Endometrium (tissue), 2 donors: ENCODE measurements at regions not wholly inside any gene's neighbourhood (a gene's known extent, or its start where the extent isn't known, plus 50 kb on each side); places are given as distances from the start of the nearest gene placed in this dataset.

ENCODE experiments used
- FAIRE-seq: peaks from 2 replicates; lab custom pipeline; 2012; peaks lifted over from hg19 to GRCh38; lab: Jason Lieb, UNC
- donor health status: control.
- donor health status: control.

- no peak for FAIRE-seq
Measured at GRCh38 chr3:55175423-55175822, 247.6 kb upstream of the LRTM1 start.

- FAIRE-seq = no peak
Measured at GRCh38 chr3:55174747-55175146, 246.9 kb upstream of the LRTM1 start.

- no peak for FAIRE-seq
Measured at GRCh38 chr3:55173504-55173903, 245.6 kb upstream of the LRTM1 start.

- no peak for FAIRE-seq
Measured at GRCh38 chr3:55172913-55173312, 245.1 kb upstream of the LRTM1 start.

GRCh38 chr3:55170444-55170843 is 242.6 kb upstream of the LRTM1 start:
- FAIRE-seq = no peak

GRCh38 chr3:55169608-55170072 is 241.8 kb upstream of the LRTM1 start:
- peak; percentile 99 for FAIRE-seq

GRCh38 chr3:55169161-55169560 is 241.3 kb upstream of the LRTM1 start:
- no peak for FAIRE-seq

- no peak for FAIRE-seq
Measured at GRCh38 chr3:55167586-55168317, 239.9 kb upstream of the LRTM1 start.

- FAIRE-seq = no peak
Measured at GRCh38 chr3:55166576-55167555, 239.0 kb upstream of the LRTM1 start.

- FAIRE-seq = peak; percentile 87
Measured at GRCh38 chr3:55165704-55166405, 238.0 kb upstream of the LRTM1 start.

- FAIRE-seq = peak; percentile 98
Measured at GRCh38 chr3:55165278-55165677, 237.4 kb upstream of the LRTM1 start.

GRCh38 chr3:55164876-55165275 is 237.0 kb upstream of the LRTM1 start:
- peak; percentile 62 for FAIRE-seq

GRCh38 chr3:55164191-55164590 is 236.3 kb upstream of the LRTM1 start:
- no peak for FAIRE-seq

GRCh38 chr3:55163421-55163820 is 235.6 kb upstream of the LRTM1 start:
- FAIRE-seq = no peak

- FAIRE-seq = peak; percentile 12
Measured at GRCh38 chr3:55162031-55162795, 234.4 kb upstream of the LRTM1 start.

- no peak for FAIRE-seq
Measured at GRCh38 chr3:55161231-55161630, 233.4 kb upstream of the LRTM1 start.

GRCh38 chr3:55160241-55160983 is 232.6 kb upstream of the LRTM1 start:
- FAIRE-seq = no peak

GRCh38 chr3:55159711-55160110 is 231.9 kb upstream of the LRTM1 start:
- FAIRE-seq = no peak

- no peak for FAIRE-seq
Measured at GRCh38 chr3:55159016-55159415, 231.2 kb upstream of the LRTM1 start.

- FAIRE-seq = no peak
Measured at GRCh38 chr3:55158345-55158744, 230.5 kb upstream of the LRTM1 start.

GRCh38 chr3:55157731-55158130 is 229.9 kb upstream of the LRTM1 start:
- no peak for FAIRE-seq
